ENCODE measurements at regions not wholly inside any gene's neighbourhood (a gene's known extent, or its start where the extent isn't known, plus 50 kb on each side); places are given as distances from the start of the nearest gene placed in this dataset.

GRCh38 chr3:98644168-98644567 is 50.8 kb upstream of the CPOX start:
- 86% methylated on average over 1 of the region's 3 CpGs for WGBS (ENCODE audit: insufficient coverage)
- H3K27ac ChIP-seq (ENCODE audit: low read length), result no peak overlapping the region

GRCh38 chr3:98645039-98645438 is 51.6 kb upstream of the CPOX start:
- H3K27ac ChIP-seq (ENCODE audit: low read length), result no peak overlapping the region
- ATAC-seq, result no peak
- intact Hi-C loops (cut with micrococcal nuclease), result no loop called here
- H3K4me3 Mint-ChIP-seq, result no peak overlapping the region
- H3K9me3 Mint-ChIP-seq, result peaks cover 0 to 2% of the 10 kb centered on the region in 2 donors
- H3K36me3 ChIP-seq (ENCODE audit: control insufficient read depth, insufficient read depth, low read length), result no peaks in the 10 kb centered on the region
- no peaks in the 10 kb centered on the region for H3K36me3 Mint-ChIP-seq
- H3K27me3 Mint-ChIP-seq (ENCODE audit: low read depth in 2 of 2), result peaks cover 0 to 8% of the 10 kb centered on the region in 2 donors
- no peak for DNase-seq
- no peak overlapping the region for H3K4me3 ChIP-seq (ENCODE audit: low read length)
- no peaks in the 10 kb centered on the region for H3K27me3 ChIP-seq (ENCODE audit: control insufficient read depth, insufficient read depth, low read length)
- H3K4me1 Mint-ChIP-seq, result no peaks in the 10 kb centered on the region
- H3K4me1 ChIP-seq (ENCODE audit: control insufficient read depth, insufficient read depth, low read length), result no peaks in the 10 kb centered on the region
- no peak for TF ChIP-seq CTCF (IDR thresholded peaks at IDR 0.05)
- 83% methylated on average over 7 of the region's 7 CpGs for WGBS (ENCODE audit: insufficient coverage)
- H3K9me3 ChIP-seq (ENCODE audit: control insufficient read depth, insufficient read depth, low read length), result no peaks in the 10 kb centered on the region
- no peak overlapping the region for H3K27ac Mint-ChIP-seq

More at GRCh38 chr3:98644168-98644567, 50.8 kb upstream of the CPOX start:
- DNase-seq (no peak), ATAC-seq (no peak)
- Histone ChIP-seq H3K27me3 (ENCODE audit: control insufficient read depth, insufficient read depth, low read length) (no peaks in the 10 kb centered on the region), H3K9me3 (ENCODE audit: control insufficient read depth, insufficient read depth, low read length) (no peaks in the 10 kb centered on the region), H3K4me1 (ENCODE audit: control insufficient read depth, insufficient read depth, low read length) (no peaks in the 10 kb centered on the region), H3K36me3 (ENCODE audit: control insufficient read depth, insufficient read depth, low read length) (no peaks in the 10 kb centered on the region), H3K4me3 (ENCODE audit: low read length) (no peak overlapping the region)
- no peak overlapping the region for H3K27ac Mint-ChIP-seq
- no peaks in the 10 kb centered on the region for H3K4me1 Mint-ChIP-seq
- no peak for TF ChIP-seq CTCF (IDR thresholded peaks at IDR 0.05)
- H3K27me3 Mint-ChIP-seq (ENCODE audit: low read depth in 2 of 2), result peaks cover 2 to 8% of the 10 kb centered on the region in 2 donors
- intact Hi-C loops (cut with micrococcal nuclease), result no loop called here
- H3K4me3 Mint-ChIP-seq, result no peak overlapping the region
- H3K9me3 Mint-ChIP-seq, result peaks cover 0 to 2% of the 10 kb centered on the region in 2 donors
- H3K36me3 Mint-ChIP-seq, result no peaks in the 10 kb centered on the region

- Histone ChIP-seq H3K27me3 (ENCODE audit: control insufficient read depth, insufficient read depth, low read length) (no peaks in the 10 kb centered on the region), H3K9me3 (ENCODE audit: control insufficient read depth, insufficient read depth, low read length) (no peaks in the 10 kb centered on the region), H3K4me3 (ENCODE audit: low read length) (no peak overlapping the region), H3K27ac (ENCODE audit: low read length) (no peak overlapping the region), H3K36me3 (ENCODE audit: control insufficient read depth, insufficient read depth, low read length) (no peaks in the 10 kb centered on the region), H3K4me1 (ENCODE audit: control insufficient read depth, insufficient read depth, low read length) (no peaks in the 10 kb centered on the region)
- DNase-seq, result no peak
- intact Hi-C loops (cut with micrococcal nuclease), result no loop called here
- Mint-ChIP-seq H3K4me1 (no peaks in the 10 kb centered on the region), H3K4me3 (no peak overlapping the region), H3K27ac (no peak overlapping the region), H3K36me3 (no peaks in the 10 kb centered on the region), H3K27me3 (ENCODE audit: low read depth in 2 of 2) (peaks cover 0 to 5% of the 10 kb centered on the region in 2 donors), H3K9me3 (no peaks in the 10 kb centered on the region)
- no peak for ATAC-seq
- no peak for TF ChIP-seq CTCF (IDR thresholded peaks at IDR 0.05)
- no CpG with 5 or more reads among the region's 2 CpGs for WGBS (ENCODE audit: insufficient coverage)
Measured at GRCh38 chr3:98646680-98647079, 53.3 kb upstream of the CPOX start.

GRCh38 chr3:98647197-98647596 is 53.8 kb upstream of the CPOX start:
- H3K4me1 ChIP-seq (ENCODE audit: control insufficient read depth, insufficient read depth, low read length), result no peaks in the 10 kb centered on the region
- TF ChIP-seq CTCF (IDR thresholded peaks at IDR 0.05), result no peak
- no peak for ATAC-seq
- no peaks in the 10 kb centered on the region for H3K36me3 ChIP-seq (ENCODE audit: control insufficient read depth, insufficient read depth, low read length)
- H3K27me3 ChIP-seq (ENCODE audit: control insufficient read depth, insufficient read depth, low read length), result no peaks in the 10 kb centered on the region
- Mint-ChIP-seq H3K36me3 (no peaks in the 10 kb centered on the region), H3K4me3 (no peak overlapping the region), H3K27ac (no peak overlapping the region), H3K27me3 (ENCODE audit: low read depth in 2 of 2) (peaks cover 0 to 8% of the 10 kb centered on the region in 2 donors), H3K9me3 (no peaks in the 10 kb centered on the region), H3K4me1 (no peaks in the 10 kb centered on the region)
- H3K4me3 ChIP-seq (ENCODE audit: low read length), result no peak overlapping the region
- no peak overlapping the region for H3K27ac ChIP-seq (ENCODE audit: low read length)
- WGBS (ENCODE audit: insufficient coverage), result 89% methylated on average over 3 of the region's 4 CpGs
- H3K9me3 ChIP-seq (ENCODE audit: control insufficient read depth, insufficient read depth, low read length), result no peaks in the 10 kb centered on the region
- DNase-seq, result no peak
- intact Hi-C loops (cut with micrococcal nuclease), result no loop called here

Data from natural killer cell (primary cell).